GM19395 (cell line): ENCODE measurements at regions not wholly inside any gene's neighbourhood (a gene's known extent, or its start where the extent isn't known, plus 50 kb on each side); places are given as distances from the start of the nearest gene placed in this dataset.
"Not testable (repeated sequence)": the region's sequence is repeated elsewhere in the genome, so short reads cannot be mapped to it uniquely, and the experiment has no call there.

Experiments
- ATAC-seq: cut with Tn5 transposase; IDR thresholded peaks from one replicate; pipeline ENCODE4 v1.9.1; 2021; ENCODE audit warnings: mild to moderate bottlenecking, moderate library complexity; ENCODE audit not compliant: unreplicated experiment

GRCh38 chr11:91093141-91093540 lies 870.3 kb upstream of the CHORDC1 start:
- ATAC-seq = no peak

GRCh38 chr11:91091563-91091962 lies 868.7 kb upstream of the CHORDC1 start:
- ATAC-seq = no peak

- ATAC-seq = no peak
These were observed 863.2 kb upstream of the CHORDC1 start for GRCh38 chr11:91086028-91086427.

- ATAC-seq = no peak
These were observed 859.4 kb upstream of the CHORDC1 start for GRCh38 chr11:91082255-91082654.

- ATAC-seq = no peak
These were observed 858.7 kb upstream of the CHORDC1 start for GRCh38 chr11:91081440-91082043.

- ATAC-seq = no peak
These were observed 855.4 kb upstream of the CHORDC1 start for GRCh38 chr11:91078221-91078620.

GRCh38 chr11:91075032-91075695 lies 852.3 kb upstream of the CHORDC1 start:
- ATAC-seq = no peak

- no peak for ATAC-seq
These were observed 844.8 kb upstream of the CHORDC1 start for GRCh38 chr11:91067666-91068065.

GRCh38 chr11:91066456-91067047 lies 843.7 kb upstream of the CHORDC1 start:
- ATAC-seq = no peak

GRCh38 chr11:91063399-91063798 lies 840.5 kb upstream of the CHORDC1 start:
- not testable (repeated sequence) for ATAC-seq

- no peak for ATAC-seq
These were observed 825.0 kb upstream of the CHORDC1 start for GRCh38 chr11:91047882-91048281.

GRCh38 chr11:91046261-91046660 lies 823.4 kb upstream of the CHORDC1 start:
- ATAC-seq = no peak

GRCh38 chr11:91041626-91042025 lies 818.8 kb upstream of the CHORDC1 start:
- ATAC-seq = no peak

- no peak for ATAC-seq
These were observed 800.9 kb upstream of the CHORDC1 start for GRCh38 chr11:91023731-91024130.

- ATAC-seq = no peak
These were observed 788.7 kb upstream of the CHORDC1 start for GRCh38 chr11:91011503-91011902.

- ATAC-seq = no peak
These were observed 782.6 kb upstream of the CHORDC1 start for GRCh38 chr11:91005458-91005857.

GRCh38 chr11:90997241-90997640 lies 774.4 kb upstream of the CHORDC1 start:
- ATAC-seq = no peak

- ATAC-seq = not testable (repeated sequence)
These were observed 749.3 kb upstream of the CHORDC1 start for GRCh38 chr11:90972159-90972558.

- ATAC-seq = no peak
These were observed 725.1 kb upstream of the CHORDC1 start for GRCh38 chr11:90947930-90948329.

GRCh38 chr11:90930252-90930651 lies 707.4 kb upstream of the CHORDC1 start:
- ATAC-seq = no peak

GRCh38 chr11:90919332-90919731 lies 696.5 kb upstream of the CHORDC1 start:
- no peak for ATAC-seq

- ATAC-seq = no peak
These were observed 693.9 kb upstream of the CHORDC1 start for GRCh38 chr11:90916706-90917105.
